Activated naive CD4-positive, alpha-beta T cell treated with anti-CD3 and anti-CD28 coated beads, Interleukin-2, amount 50 U/mL, for 24 hours (primary cell): ENCODE measurements at regions not wholly inside any gene's neighbourhood (a gene's known extent, or its start where the extent isn't known, plus 50 kb on each side); places are given as distances from the start of the nearest gene placed in this dataset.

Source experiments
- H3K27ac Mint-ChIP-seq: one replicate; pipeline ENCODE4 v1.8.0; 2021; ENCODE audit warnings: mild to moderate bottlenecking, mixed read lengths
- H3K27me3 Mint-ChIP-seq: one replicate; pipeline ENCODE4 v1.8.0; 2021; ENCODE audit warnings: mixed read lengths
- H3K36me3 Mint-ChIP-seq: one replicate; pipeline ENCODE4 v1.8.0; 2021; ENCODE audit warnings: mixed read lengths
- H3K4me1 Mint-ChIP-seq: one replicate; pipeline ENCODE4 v1.8.0; 2021; ENCODE audit warnings: mixed read lengths
- H3K4me3 Mint-ChIP-seq: one replicate; pipeline ENCODE4 v1.8.0; 2021; ENCODE audit warnings: mild to moderate bottlenecking, mixed read lengths
- H3K9me3 Mint-ChIP-seq: one replicate; pipeline ENCODE4 v1.8.0; 2021; ENCODE audit warnings: mixed read lengths

DNA sequence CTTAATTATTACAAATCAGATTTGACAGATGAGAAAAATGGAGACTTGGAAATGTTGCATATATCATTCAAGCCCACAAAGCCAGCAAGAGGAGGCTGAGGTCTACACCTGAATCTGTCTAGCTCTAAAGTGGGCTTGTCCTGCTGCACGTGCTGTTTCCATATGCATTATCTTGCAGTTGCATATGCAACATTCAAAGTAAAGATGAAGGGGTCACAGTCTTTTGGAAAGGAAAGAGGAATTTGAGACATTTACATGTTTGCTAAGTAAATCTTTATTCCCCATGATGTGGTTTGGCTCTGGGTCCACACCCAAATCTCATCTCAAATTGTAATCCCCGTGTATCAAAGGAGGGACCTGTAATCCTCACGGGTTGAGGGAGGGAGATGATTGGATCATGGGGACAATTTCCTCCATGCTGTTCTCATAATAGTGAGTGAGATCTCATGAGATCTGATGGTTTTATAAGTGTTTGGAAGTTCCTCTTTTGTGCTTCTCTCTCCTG is 98.3 kb downstream of the BACH1 start:
- Mint-ChIP-seq H3K27ac (no peak overlapping the region), H3K4me3 (no peak overlapping the region), H3K36me3 (peaks cover 34% of the 10 kb centered on the region), H3K9me3 (peaks cover 25% of the 10 kb centered on the region), H3K27me3 (no peaks in the 10 kb centered on the region), H3K4me1 (no peaks in the 10 kb centered on the region)

DNA sequence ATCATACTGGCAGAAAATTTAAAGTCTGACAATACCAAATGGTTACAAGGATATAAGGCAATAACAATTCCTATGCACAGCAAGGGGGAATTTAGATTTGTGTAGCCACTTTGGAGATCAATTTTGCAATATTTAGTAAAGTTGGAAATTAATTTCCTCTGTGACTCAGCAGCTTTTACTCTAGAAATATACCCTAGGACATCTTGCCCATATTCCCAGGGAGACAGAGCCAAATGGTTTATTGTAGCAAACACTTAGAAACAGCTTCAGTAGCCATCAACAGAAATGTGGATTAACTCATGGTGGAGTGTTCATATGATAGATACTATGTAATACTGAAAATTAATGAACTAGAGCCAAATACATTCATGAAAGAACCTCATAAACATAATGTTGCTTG is 104.6 kb downstream of the BACH1 start:
- Mint-ChIP-seq H3K27me3 (no peaks in the 10 kb centered on the region), H3K36me3 (peaks cover 35% of the 10 kb centered on the region), H3K4me3 (no peak overlapping the region), H3K9me3 (peaks cover 25% of the 10 kb centered on the region), H3K27ac (no peak overlapping the region), H3K4me1 (no peaks in the 10 kb centered on the region)

DNA sequence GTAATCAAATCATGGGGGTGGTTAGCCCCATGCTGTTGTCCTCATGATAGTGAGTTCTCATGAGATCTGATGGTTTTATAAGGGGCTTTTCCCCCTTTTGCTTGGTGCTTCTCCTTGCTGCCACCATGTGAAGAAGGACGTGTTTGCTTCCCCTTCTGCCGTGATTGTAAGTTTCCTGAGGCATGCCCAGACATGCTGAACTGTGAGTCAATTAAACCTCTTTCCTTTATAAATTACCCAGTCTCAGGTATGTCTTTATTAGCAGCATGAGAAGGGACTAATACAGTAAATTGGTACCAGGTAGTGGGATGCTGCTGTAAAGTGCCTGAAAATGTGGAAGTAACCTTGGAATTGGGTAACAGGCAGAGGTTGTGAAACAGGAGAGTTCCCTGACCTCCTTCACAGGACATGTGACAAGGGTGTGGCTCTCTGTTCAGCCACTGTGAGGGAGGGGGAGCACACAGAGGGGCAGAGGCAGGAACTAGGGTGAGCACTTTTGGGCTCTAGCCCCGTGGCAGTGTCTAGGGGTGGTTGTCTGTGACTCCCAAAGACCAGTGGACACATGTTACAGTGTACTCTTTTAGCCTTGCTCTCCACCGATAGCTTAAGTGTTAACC is 105.3 kb downstream of the BACH1 start:
- peaks cover 17% of the 10 kb centered on the region for H3K9me3 Mint-ChIP-seq
- no peaks in the 10 kb centered on the region for H3K27me3 Mint-ChIP-seq
- peaks cover 27% of the 10 kb centered on the region for H3K36me3 Mint-ChIP-seq
- H3K4me1 Mint-ChIP-seq: no peaks in the 10 kb centered on the region
- H3K4me3 Mint-ChIP-seq: no peak overlapping the region
- H3K27ac Mint-ChIP-seq: no peak overlapping the region

DNA sequence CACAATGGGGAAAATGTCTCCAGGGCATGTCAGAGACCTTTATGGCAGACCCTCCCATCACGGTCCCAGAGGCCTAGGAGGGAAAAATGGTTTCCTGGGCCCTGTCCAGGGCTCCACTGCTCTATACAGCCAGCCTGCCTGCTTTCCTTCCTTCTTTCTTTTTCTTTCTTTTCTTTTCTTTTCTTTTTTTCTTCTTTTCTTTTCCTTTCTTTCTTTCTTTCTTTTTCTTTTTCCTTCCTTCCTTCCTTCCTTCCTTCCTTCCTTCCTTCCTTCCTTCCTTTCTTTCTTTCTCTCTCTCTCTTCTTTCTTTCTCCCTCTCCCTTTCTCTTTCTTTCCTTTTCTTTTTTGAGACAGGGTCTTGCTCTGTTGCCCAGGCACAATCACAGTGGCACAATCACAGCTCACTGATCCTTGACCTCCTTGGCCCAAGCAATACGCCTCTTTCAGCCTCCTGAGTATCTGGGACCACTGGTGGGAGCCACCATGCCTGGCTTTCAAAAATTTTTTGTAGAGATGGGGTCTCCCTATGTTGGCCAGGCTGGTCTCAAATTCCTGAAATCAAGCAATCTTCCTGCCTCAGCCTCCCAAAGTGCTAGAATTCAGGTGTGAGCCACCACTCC is 106.9 kb downstream of the BACH1 start:
- H3K4me3 Mint-ChIP-seq: no peak overlapping the region
- H3K27ac Mint-ChIP-seq: no peak overlapping the region
- H3K27me3 Mint-ChIP-seq: no peaks in the 10 kb centered on the region
- peaks cover 3% of the 10 kb centered on the region for H3K9me3 Mint-ChIP-seq
- peaks cover 13% of the 10 kb centered on the region for H3K36me3 Mint-ChIP-seq
- no peaks in the 10 kb centered on the region for H3K4me1 Mint-ChIP-seq

DNA sequence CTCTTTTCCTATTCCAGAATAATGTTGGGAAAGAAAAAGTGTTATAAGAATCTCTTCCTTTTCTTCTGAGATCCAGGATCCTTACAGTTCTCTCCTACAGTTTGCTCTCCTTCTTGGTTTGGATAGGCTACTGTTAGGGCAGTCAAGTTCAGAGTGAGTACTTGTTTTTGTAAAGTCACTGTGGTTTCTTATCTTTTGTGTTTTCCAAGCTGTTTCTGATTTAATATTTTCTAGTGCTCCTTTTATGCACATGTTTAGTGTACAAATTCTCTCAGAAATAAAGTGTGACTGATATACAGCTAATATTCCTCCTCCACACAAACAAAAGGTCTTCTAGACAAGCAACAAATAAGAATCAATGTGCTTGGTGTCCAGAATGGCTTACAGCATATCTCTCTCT is 107.7 kb downstream of the BACH1 start:
- Mint-ChIP-seq H3K27ac (no peak overlapping the region), H3K4me3 (no peak overlapping the region)

DNA sequence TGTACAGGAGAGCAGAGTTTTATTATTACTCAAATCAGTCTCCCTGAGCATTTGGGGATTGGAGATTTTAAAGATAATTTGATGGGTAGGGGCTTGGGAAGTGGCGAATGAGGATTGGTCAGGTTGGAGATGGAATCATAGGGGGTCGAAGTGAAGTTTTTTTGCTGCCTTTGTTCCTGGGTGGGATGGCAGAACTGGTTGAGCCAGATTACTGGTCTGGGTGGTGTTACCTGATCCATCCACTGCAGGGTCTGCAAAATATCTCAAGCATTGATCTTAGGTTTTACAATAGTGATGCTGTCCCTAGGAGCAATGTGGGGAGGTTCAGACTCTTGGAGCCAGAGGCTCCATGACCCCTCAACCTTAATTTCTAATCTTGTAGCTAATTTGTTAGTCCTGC is 108.8 kb downstream of the BACH1 start:
- Mint-ChIP-seq H3K4me1 (no peaks in the 10 kb centered on the region), H3K27me3 (no peaks in the 10 kb centered on the region), H3K9me3 (no peaks in the 10 kb centered on the region), H3K4me3 (no peak overlapping the region), H3K36me3 (peaks cover 7% of the 10 kb centered on the region), H3K27ac (no peak overlapping the region)

More for the DNA sequence above, 107.7 kb downstream of the BACH1 start:
- no peaks in the 10 kb centered on the region for H3K4me1 Mint-ChIP-seq
- H3K36me3 Mint-ChIP-seq: peaks cover 7% of the 10 kb centered on the region
- no peaks in the 10 kb centered on the region for H3K27me3 Mint-ChIP-seq
- no peaks in the 10 kb centered on the region for H3K9me3 Mint-ChIP-seq

DNA sequence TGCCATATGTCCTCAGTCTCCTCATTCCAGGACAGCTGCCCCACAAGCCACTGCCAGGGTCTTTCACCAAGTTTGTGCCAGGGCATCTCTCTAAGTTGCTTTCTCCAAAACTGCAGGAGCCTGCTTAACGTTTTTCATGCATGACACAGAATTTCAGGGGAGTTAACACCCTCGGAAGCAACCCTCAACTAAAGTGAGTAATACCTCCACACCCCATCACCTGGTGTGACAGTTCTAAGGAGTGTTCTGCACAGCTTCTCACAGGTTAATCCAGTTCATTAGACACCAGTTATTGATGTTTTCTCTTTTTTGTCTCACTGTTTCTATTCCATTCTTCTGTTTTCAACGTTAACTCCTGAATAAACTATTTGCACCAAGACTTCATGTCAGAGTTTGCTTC is 115.0 kb downstream of the BACH1 start:
- no peaks in the 10 kb centered on the region for H3K9me3 Mint-ChIP-seq
- no peak overlapping the region for H3K27ac Mint-ChIP-seq
- no peak overlapping the region for H3K4me3 Mint-ChIP-seq
- H3K4me1 Mint-ChIP-seq: peaks cover 6% of the 10 kb centered on the region
- no peaks in the 10 kb centered on the region for H3K27me3 Mint-ChIP-seq
- peaks cover 5% of the 10 kb centered on the region for H3K36me3 Mint-ChIP-seq

DNA sequence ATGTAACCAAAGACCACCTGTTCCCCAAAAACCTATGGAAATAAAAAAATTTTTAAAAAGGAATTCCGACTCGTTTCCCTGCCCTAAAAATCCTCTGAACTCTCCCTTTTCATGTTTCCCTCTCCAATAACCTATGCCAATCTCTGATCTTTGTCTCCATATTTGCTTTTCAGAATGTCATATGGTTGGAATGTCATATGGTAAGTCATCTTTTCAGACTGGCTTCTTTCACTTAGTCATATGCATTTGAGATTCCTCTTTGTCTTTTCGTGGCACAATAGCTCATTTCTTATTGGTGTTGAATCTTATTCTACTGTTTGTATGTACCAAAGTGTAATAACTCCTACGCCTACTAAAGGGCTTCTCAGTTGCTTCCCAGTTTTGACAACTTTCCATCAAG is 117.5 kb downstream of the BACH1 start:
- Mint-ChIP-seq H3K9me3 (no peaks in the 10 kb centered on the region), H3K4me1 (peaks cover 9% of the 10 kb centered on the region), H3K4me3 (no peak overlapping the region), H3K27me3 (no peaks in the 10 kb centered on the region), H3K27ac (no peak overlapping the region), H3K36me3 (peaks cover 7% of the 10 kb centered on the region)

DNA sequence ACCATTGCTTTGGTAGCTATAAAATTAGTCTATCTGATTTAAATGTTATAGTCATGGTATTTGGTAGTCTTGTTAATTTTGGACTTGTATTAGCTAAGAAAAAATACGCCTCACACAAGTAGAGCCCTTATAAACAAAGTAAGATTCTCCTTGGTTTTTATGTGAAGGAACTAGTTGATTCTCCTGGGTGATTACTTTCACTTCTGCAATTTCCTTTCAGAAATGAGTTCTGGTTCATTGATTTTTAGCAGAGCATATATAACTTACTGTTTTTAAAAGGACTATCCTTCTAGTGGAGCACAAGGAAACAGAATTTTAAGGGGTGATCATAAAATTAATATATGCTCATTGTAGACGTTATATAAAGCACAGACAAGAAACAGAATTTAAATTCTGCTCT is 120.1 kb downstream of the BACH1 start:
- H3K36me3 Mint-ChIP-seq: peaks cover 4% of the 10 kb centered on the region
- no peaks in the 10 kb centered on the region for H3K9me3 Mint-ChIP-seq
- no peaks in the 10 kb centered on the region for H3K27me3 Mint-ChIP-seq
- peaks cover 9% of the 10 kb centered on the region for H3K4me1 Mint-ChIP-seq
- no peak overlapping the region for H3K27ac Mint-ChIP-seq
- H3K4me3 Mint-ChIP-seq: no peak overlapping the region

DNA sequence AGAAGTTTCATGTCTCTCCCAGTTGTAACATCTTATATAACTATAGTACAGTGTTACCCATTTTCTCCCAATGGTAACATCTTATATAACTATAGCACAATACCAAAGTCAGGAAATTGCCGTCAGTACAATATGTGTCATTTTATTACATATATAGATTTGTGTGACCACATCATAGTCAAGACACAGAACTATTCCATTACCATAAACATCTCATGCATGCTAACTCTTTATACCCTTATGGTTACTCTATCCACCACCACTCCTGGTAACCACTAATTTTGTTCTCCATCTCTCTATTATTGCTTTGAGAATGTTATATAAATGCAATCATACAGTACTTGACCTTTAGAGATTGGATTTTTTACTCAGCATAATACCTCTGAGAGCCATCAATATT is 120.7 kb downstream of the BACH1 start:
- no peaks in the 10 kb centered on the region for H3K27me3 Mint-ChIP-seq
- no peaks in the 10 kb centered on the region for H3K9me3 Mint-ChIP-seq
- peaks cover 1% of the 10 kb centered on the region for H3K36me3 Mint-ChIP-seq
- H3K4me3 Mint-ChIP-seq: no peak overlapping the region
- H3K27ac Mint-ChIP-seq: no peak overlapping the region
- H3K4me1 Mint-ChIP-seq: peaks cover 9% of the 10 kb centered on the region

DNA sequence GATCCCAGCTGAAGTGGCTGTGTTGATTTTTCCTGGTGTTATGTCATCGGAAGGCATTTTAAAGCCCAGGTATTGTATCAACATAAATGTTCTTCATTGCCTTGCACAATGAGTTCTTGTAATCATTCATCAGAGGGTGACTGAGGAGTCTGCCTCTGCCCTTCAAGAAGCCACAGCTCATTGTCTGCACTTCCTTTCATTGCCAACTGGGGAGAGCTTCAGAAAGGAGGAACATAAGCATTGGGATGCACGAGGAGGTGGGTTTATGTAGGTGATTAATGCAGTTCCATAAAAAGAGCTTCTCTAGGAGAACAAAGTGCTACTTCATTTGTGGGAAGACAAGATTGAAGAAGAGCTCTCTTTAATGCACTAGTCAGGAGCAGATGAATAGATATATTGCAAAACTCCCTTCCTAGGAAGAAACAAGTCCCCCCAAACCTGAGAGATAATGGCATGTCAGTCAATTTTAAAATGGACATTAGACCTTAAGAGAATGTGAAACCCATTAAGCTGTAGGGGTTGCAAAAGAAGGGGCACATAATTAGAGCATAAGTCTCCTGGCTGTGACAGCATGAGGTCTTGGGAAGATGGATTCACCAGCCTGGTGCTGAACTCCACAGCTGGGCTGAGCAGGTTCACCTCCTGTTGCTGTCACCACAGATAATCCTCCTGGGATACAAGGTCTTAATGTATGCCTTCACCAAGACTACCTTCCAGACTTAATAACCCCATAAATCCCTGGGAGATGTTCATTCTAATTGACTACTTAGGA is 124.6 kb downstream of the BACH1 start:
- peaks cover 8% of the 10 kb centered on the region for H3K4me1 Mint-ChIP-seq
- H3K36me3 Mint-ChIP-seq: peaks cover 10% of the 10 kb centered on the region
- no peak overlapping the region for H3K4me3 Mint-ChIP-seq
- H3K27me3 Mint-ChIP-seq: no peaks in the 10 kb centered on the region
- no peak overlapping the region for H3K27ac Mint-ChIP-seq
- no peaks in the 10 kb centered on the region for H3K9me3 Mint-ChIP-seq

DNA sequence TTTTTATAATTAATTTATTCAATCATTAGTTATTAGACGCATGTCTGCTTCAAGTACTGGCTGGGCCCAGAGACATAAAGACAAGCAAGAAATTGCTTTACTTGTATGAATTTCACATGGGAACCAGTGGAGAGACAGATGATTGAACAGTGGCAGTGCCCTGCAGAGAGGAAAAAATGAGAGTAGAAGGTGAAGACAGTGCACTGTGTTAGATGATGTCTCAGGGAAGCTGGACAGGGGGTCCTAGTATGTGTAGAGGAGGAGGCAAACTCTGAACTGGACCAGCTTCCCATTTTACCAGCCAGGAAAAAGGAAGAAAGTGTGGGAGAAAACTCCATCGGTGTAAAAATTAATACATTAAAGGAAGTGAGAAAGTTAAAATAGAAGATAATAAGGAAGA is 126.0 kb downstream of the BACH1 start:
- Mint-ChIP-seq H3K4me3 (no peak overlapping the region), H3K27ac (no peak overlapping the region), H3K27me3 (no peaks in the 10 kb centered on the region), H3K36me3 (peaks cover 9% of the 10 kb centered on the region), H3K9me3 (no peaks in the 10 kb centered on the region), H3K4me1 (no peaks in the 10 kb centered on the region)

DNA sequence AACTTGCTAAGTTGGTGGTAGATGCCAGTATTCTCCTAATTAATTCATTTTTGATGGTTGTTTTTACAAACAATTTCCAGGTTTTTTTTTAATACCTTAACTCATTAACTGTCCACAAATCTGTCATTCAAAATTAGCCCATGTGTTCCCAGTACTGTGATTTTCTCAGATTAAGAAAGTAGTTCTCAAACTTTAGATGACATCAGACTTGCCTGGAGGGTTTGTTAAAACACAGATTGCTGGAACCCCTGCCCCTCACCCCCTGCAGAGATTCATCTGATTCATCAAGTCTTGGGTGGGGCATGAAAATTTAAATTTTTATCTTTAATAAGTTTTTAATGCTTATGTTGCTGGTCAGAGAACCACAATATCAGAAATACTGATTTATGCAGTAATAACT is 130.5 kb downstream of the BACH1 start:
- Mint-ChIP-seq H3K36me3 (peaks cover 12% of the 10 kb centered on the region), H3K4me3 (no peak overlapping the region), H3K27ac (no peak overlapping the region), H3K9me3 (peaks cover 4% of the 10 kb centered on the region), H3K27me3 (no peaks in the 10 kb centered on the region), H3K4me1 (peaks cover 6% of the 10 kb centered on the region)

DNA sequence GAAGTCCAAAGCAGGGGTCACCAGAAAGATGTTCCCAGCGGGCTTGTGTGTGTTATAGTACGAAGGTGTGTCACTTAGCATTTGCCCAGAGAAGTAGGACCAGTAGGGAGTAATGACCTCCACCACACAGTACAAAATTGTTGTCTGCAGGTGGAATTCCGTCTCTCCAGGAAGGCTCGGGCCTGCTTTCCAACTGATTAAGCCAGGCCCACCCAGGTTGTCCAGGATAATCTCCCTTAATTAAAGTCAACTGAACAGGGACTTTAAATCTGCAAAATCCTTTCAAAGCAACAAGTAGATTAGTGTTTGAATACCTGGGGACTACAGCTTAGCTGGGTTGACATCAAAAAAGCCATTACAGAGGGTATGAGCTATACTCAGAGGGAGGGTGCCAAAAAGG is 131.3 kb downstream of the BACH1 start:
- Mint-ChIP-seq H3K9me3 (peaks cover 4% of the 10 kb centered on the region), H3K27ac (no peak overlapping the region), H3K36me3 (peaks cover 12% of the 10 kb centered on the region), H3K27me3 (no peaks in the 10 kb centered on the region), H3K4me3 (no peak overlapping the region), H3K4me1 (peaks cover 12% of the 10 kb centered on the region)

DNA sequence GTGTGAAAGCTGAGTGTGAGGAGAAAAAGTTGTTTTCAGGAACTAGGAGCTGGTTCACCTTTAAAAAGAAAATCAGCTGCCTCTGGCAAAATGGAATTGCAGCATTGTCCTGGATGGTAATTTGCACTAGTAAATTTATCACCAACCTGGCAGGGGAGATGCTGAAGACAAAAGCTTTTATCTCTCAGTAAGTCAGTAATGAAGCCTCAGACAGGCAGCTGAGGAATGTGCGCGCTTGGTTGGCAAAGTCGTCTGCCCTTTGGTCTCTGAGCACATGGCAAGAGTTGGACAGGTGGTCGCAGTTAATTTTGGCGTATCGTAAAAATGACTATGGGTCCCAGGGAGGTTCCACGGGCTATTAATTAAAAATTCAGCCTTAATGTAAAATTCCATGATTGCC is 131.9 kb downstream of the BACH1 start:
- no peaks in the 10 kb centered on the region for H3K27me3 Mint-ChIP-seq
- no peak overlapping the region for H3K27ac Mint-ChIP-seq
- peaks cover 4% of the 10 kb centered on the region for H3K9me3 Mint-ChIP-seq
- peaks cover 17% of the 10 kb centered on the region for H3K4me1 Mint-ChIP-seq
- H3K4me3 Mint-ChIP-seq: no peak overlapping the region
- H3K36me3 Mint-ChIP-seq: peaks cover 10% of the 10 kb centered on the region

DNA sequence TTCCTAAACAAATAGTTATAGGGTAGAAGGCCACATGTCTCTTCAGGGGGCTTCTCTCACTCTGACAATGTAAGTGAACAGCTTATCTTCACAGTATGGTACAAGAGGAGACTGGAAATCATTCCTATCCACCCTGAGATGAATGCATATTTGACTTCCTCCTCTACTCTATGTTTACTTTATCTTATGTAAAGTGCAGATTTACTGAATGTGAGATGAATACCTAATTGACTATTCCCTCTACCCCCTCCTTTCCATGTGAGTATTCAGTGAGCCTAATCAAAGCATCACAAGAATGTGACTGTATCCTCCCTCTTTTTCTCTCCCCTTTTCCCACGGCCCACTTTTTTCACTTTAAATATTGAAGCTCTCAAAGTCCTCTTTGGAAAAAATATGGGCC is 132.5 kb downstream of the BACH1 start:
- no peak overlapping the region for H3K27ac Mint-ChIP-seq
- H3K4me1 Mint-ChIP-seq: peaks cover 23% of the 10 kb centered on the region
- H3K9me3 Mint-ChIP-seq: peaks cover 4% of the 10 kb centered on the region
- H3K27me3 Mint-ChIP-seq: no peaks in the 10 kb centered on the region
- H3K4me3 Mint-ChIP-seq: no peak overlapping the region
- peaks cover 13% of the 10 kb centered on the region for H3K36me3 Mint-ChIP-seq
